ENCODE measurements at regions not wholly inside any gene's neighbourhood (a gene's known extent, or its start where the extent isn't known, plus 50 kb on each side); places are given as distances from the start of the nearest gene placed in this dataset.

DNA sequence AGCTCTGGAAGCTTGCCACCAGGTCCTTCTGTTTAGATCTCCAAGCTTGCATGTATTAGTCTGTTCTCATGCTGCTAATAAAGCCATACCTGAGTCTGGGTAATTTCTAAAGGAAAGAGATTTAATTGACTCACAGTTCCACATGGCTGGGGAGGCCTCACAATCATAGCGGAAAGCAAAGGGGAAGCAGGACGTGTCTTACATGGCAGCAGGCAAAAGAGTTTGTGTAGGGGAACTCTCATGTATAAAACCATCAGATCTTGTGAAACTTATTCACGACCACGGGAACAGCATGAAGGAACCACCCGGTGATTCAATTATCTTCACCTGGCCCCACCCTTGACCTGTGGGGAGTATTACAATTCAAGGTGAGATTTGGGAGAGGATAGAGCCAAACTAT is 147.0 kb upstream of the PROK2 start:
- DNase-seq (ENCODE audit: extremely low read depth, insufficient read length): no peak
- Histone ChIP-seq H3K27me3 (replicated peaks; ENCODE audit: control insufficient read depth, insufficient read depth, low read length) (no peaks in the 10 kb centered on the region), H3K36me3 (ENCODE audit: control insufficient read depth, insufficient read depth, low read length) (no peaks in the 10 kb centered on the region), H3K4me3 (replicated peaks; ENCODE audit: low read depth, low read length) (no peak overlapping the region)
- TF ChIP-seq, protein P1, sequence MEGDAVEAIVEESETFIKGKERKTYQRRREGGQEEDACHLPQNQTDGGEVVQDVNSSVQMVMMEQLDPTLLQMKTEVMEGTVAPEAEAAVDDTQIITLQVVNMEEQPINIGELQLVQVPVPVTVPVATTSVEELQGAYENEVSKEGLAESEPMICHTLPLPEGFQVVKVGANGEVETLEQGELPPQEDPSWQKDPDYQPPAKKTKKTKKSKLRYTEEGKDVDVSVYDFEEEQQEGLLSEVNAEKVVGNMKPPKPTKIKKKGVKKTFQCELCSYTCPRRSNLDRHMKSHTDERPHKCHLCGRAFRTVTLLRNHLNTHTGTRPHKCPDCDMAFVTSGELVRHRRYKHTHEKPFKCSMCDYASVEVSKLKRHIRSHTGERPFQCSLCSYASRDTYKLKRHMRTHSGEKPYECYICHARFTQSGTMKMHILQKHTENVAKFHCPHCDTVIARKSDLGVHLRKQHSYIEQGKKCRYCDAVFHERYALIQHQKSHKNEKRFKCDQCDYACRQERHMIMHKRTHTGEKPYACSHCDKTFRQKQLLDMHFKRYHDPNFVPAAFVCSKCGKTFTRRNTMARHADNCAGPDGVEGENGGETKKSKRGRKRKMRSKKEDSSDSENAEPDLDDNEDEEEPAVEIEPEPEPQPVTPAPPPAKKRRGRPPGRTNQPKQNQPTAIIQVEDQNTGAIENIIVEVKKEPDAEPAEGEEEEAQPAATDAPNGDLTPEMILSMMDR (IDR thresholded peaks at IDR 0.05; ENCODE audit: insufficient read depth, low read length, poor library complexity, severe bottlenecking): no peak

DNA sequence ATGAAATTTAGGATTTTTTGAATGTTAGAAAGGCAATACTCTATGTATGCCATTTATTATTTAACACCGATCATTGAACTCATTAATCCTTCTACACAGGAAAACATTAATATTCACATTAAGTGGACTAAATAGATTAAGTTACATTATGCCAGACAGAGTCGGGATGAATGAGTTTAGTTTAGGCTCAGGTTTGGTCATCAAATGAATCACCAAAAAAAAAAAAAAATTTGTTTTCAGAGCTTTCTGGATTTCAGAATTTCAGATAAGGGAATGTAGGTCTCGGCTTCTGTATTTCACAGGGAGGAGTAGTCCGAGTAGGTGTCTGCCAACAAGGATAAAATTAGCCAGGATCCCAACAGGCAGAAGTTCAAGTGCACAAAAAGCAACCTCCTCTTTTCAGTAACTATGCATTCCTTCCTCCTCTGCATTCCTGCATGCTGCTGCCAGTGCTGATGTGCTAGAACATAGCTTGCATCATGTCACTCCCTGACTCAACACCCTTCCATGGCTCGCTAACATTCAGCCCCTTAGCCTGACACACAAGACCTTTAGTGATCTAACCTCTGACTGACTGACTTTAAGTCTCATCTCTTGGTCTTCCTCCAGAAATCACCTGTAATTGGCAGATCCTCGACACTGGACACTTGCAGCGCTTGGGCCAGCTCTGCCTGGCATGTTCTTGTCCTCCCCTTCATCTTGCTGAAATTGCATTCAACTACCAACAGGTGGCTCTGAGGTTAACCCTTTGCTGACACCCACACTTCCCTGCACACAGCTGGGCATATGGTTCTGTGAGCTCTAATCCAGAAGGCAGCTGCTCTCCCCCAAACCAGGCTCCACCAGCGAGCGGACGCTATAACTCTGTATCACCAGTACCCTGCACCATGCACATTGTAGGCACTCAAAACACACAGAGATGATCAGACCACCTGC is 145.4 kb upstream of the PROK2 start:
- TF ChIP-seq, protein P1 (IDR thresholded peaks at IDR 0.05; ENCODE audit: insufficient read depth, low read length, poor library complexity, severe bottlenecking): peak; percentile 49
- peak; percentile 36 for DNase-seq (ENCODE audit: extremely low read depth, insufficient read length)
- Histone ChIP-seq H3K4me3 (replicated peaks; ENCODE audit: low read depth, low read length) (no peak overlapping the region), H3K27me3 (replicated peaks; ENCODE audit: control insufficient read depth, insufficient read depth, low read length) (no peaks in the 10 kb centered on the region), H3K36me3 (ENCODE audit: control insufficient read depth, insufficient read depth, low read length) (no peaks in the 10 kb centered on the region)

- TF ChIP-seq, protein P1 (IDR thresholded peaks at IDR 0.05; ENCODE audit: insufficient read depth, low read length, poor library complexity, severe bottlenecking): no peak
- Histone ChIP-seq H3K27me3 (replicated peaks; ENCODE audit: control insufficient read depth, insufficient read depth, low read length) (no peaks in the 10 kb centered on the region; the same call in 1 of the 2 replicates), H3K36me3 (ENCODE audit: control insufficient read depth, insufficient read depth, low read length) (no peaks in the 10 kb centered on the region), H3K4me3 (replicated peaks; ENCODE audit: low read depth, low read length) (no peak overlapping the region)
- DNase-seq (ENCODE audit: extremely low read depth, insufficient read length): no peak
Measured at GRCh38 chr3:71928212-71928611, 143.3 kb upstream of the PROK2 start.

GRCh38 chr3:71927505-71928066 is 142.6 kb upstream of the PROK2 start:
- Histone ChIP-seq H3K4me3 (replicated peaks; ENCODE audit: low read depth, low read length) (no peak overlapping the region), H3K27me3 (replicated peaks; ENCODE audit: control insufficient read depth, insufficient read depth, low read length) (no peaks in the 10 kb centered on the region; the same call in 1 of the 2 replicates), H3K36me3 (ENCODE audit: control insufficient read depth, insufficient read depth, low read length) (no peaks in the 10 kb centered on the region)
- DNase-seq (ENCODE audit: extremely low read depth, insufficient read length): no peak
- TF ChIP-seq, protein P1 (IDR thresholded peaks at IDR 0.05; ENCODE audit: insufficient read depth, low read length, poor library complexity, severe bottlenecking): no peak

- H3K27me3 ChIP-seq (replicated peaks; ENCODE audit: control insufficient read depth, insufficient read depth, low read length): no peaks in the 10 kb centered on the region; the same call in 1 of the 2 replicates
- DNase-seq (ENCODE audit: extremely low read depth, insufficient read length): no peak
- TF ChIP-seq, protein P1 (IDR thresholded peaks at IDR 0.05; ENCODE audit: insufficient read depth, low read length, poor library complexity, severe bottlenecking): no peak
- H3K4me3 ChIP-seq (replicated peaks; ENCODE audit: low read depth, low read length): no peak overlapping the region
- H3K36me3 ChIP-seq (ENCODE audit: control insufficient read depth, insufficient read depth, low read length): no peaks in the 10 kb centered on the region
Measured at GRCh38 chr3:71926616-71927015, 141.7 kb upstream of the PROK2 start.
